ENCODE measurements at regions not wholly inside any gene's neighbourhood (a gene's known extent, or its start where the extent isn't known, plus 50 kb on each side); places are given as distances from the start of the nearest gene placed in this dataset.

GRCh38 chr2:8088810-8089209 lies 593.0 kb upstream of the ID2 start:
- TF ChIP-seq POLR2A (IDR thresholded peaks at IDR 0.05) = no peak
- no peak for TF ChIP-seq CTCF (IDR thresholded peaks at IDR 0.05)
